ENCODE measurements at regions not wholly inside any gene's neighbourhood (a gene's known extent, or its start where the extent isn't known, plus 50 kb on each side); places are given as distances from the start of the nearest gene placed in this dataset.

DNA sequence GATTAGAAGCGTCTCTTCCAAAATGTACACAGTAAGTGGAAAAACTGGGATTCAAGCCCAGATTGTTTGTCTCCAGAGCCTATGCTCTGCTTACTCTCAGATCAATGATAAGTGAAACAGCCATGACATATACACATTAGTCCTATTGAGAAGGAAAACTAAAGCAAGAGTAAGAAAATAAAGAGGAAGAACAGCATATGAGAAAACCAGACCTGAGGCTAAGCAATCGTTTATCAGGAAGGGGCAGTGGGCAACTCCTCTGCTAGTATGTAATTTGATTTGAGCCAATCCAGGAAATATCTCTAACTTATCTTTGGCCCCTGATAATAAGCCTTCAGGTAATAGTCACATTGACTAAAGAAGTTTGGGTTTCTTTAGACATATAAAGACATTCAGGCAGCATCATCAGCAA is 789.9 kb upstream of the C9orf72 start:
- TF ChIP-seq, protein P1, sequence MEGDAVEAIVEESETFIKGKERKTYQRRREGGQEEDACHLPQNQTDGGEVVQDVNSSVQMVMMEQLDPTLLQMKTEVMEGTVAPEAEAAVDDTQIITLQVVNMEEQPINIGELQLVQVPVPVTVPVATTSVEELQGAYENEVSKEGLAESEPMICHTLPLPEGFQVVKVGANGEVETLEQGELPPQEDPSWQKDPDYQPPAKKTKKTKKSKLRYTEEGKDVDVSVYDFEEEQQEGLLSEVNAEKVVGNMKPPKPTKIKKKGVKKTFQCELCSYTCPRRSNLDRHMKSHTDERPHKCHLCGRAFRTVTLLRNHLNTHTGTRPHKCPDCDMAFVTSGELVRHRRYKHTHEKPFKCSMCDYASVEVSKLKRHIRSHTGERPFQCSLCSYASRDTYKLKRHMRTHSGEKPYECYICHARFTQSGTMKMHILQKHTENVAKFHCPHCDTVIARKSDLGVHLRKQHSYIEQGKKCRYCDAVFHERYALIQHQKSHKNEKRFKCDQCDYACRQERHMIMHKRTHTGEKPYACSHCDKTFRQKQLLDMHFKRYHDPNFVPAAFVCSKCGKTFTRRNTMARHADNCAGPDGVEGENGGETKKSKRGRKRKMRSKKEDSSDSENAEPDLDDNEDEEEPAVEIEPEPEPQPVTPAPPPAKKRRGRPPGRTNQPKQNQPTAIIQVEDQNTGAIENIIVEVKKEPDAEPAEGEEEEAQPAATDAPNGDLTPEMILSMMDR (conservative IDR thresholded peaks at IDR 0.05), result no peak
- no peak for TF ChIP-seq ZFX (IDR thresholded peaks at IDR 0.05)

All from C4-2B (cell line).